HuH-7 (cell line): ENCODE measurements at regions not wholly inside any gene's neighbourhood (a gene's known extent, or its start where the extent isn't known, plus 50 kb on each side); places are given as distances from the start of the nearest gene placed in this dataset.
A peak's percentile ranks its signal among the peaks of the same experiment; 100 is the strongest.
"Not testable (repeated sequence)": the region's sequence is repeated elsewhere in the genome, so short reads cannot be mapped to it uniquely, and the experiment has no call there.

ENCODE experiments used
- DNase-seq: peaks from one replicate; pipeline ENCODE4 v3.0.0; 2011; ENCODE audit warnings: low spot score

GRCh38 chr7:88614736-88615135, 144.8 kb upstream of the ZNF804B start:
- no peak for DNase-seq

DNA sequence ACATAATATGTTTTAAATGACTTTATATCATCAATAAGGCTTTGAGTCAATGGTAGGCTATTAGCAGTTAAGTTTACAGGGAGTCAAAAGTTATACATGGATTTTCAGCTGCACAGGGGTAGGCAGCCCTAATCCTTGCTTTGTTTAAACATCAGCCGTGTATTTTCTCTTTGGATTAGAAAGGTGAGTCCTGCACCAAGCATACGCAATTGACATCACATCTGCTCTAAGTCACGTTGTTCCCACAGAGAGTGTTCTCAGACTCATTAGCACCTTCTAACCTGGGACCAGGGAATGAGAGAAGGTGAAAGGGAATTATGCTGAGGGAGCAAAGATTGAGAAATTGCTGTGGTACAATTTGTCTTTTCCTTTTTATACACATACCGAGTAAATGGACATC, 148.6 kb upstream of the ZNF804B start:
- DNase-seq: no peak

- no peak for DNase-seq
Measured at GRCh38 chr7:88600695-88601094, 158.8 kb upstream of the ZNF804B start.

GRCh38 chr7:88599528-88599927, 160.0 kb upstream of the ZNF804B start:
- no peak for DNase-seq

- no peak for DNase-seq
Measured at GRCh38 chr7:88597941-88598425, 161.5 kb upstream of the ZNF804B start.

- DNase-seq: no peak
Measured at GRCh38 chr7:88590963-88591362, 168.5 kb upstream of the ZNF804B start.

DNA sequence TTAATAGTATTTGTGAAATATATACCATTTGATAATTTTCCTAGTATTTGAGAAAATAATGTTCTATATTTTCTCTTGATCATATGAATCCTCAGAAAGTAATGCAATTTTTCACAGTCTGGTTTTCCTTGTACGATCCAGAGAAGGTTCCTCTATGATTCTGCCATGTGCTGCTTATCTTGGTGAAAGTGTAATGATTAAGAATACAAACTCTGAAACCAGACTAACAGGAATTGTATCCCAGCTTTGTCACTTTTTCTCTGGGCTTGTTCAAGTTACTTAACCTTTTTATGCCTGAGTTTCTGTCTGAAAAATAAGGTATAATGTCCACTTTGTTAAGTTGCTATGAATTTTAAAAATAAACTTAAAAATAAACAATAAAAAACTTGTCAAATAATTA, 169.6 kb upstream of the ZNF804B start:
- no peak for DNase-seq

GRCh38 chr7:88586890-88587289, 172.6 kb upstream of the ZNF804B start:
- no peak for DNase-seq

GRCh38 chr7:88586219-88586618, 173.3 kb upstream of the ZNF804B start:
- DNase-seq: no peak

GRCh38 chr7:88576720-88577119, 182.8 kb upstream of the ZNF804B start:
- no peak for DNase-seq

GRCh38 chr7:88566162-88566729, 193.3 kb upstream of the ZNF804B start:
- no peak for DNase-seq

DNA sequence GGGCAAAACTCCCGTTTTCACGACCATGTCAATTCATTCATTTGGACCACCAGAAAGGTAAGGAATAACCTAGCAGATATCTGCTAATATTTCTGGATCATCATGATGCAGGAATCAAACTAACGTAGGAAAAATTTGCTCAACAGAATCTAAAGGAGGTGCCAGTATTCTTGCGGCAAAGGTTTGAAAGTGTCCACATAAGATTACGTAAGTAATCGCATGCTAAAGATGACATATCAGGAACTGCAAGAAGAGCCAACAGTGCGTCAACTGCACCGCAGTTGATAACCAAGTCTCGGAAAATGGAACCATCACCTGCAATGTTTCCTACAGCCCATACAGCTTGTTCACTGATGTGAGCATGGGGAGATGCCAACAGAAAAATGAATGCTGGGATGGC, 194.1 kb upstream of the ZNF804B start:
- DNase-seq: no peak

- DNase-seq: not testable (repeated sequence)
Measured at GRCh38 chr7:88556441-88556840, 203.1 kb upstream of the ZNF804B start.

DNA sequence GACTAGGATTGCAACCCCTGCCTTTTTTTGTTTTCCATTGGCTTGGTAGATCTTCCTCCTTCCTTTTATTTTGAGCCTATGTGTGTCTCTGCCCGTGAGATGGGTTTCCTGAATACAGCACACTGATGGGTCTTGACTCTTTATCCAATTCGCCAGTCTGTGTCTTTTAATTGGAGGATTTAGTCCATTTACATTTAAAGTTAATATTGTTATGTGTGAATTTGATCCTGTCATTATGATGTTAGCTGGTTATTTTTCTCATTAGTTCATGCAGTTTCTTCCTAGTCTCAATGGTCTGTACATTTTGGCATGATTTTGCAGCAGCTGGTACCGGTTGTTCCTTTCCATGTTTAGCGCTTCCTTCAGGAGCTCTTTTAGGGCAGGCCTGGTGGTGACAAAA, 204.7 kb upstream of the ZNF804B start:
- DNase-seq: not testable (repeated sequence)

GRCh38 chr7:88548399-88548798, 211.1 kb upstream of the ZNF804B start:
- DNase-seq: no peak

DNA sequence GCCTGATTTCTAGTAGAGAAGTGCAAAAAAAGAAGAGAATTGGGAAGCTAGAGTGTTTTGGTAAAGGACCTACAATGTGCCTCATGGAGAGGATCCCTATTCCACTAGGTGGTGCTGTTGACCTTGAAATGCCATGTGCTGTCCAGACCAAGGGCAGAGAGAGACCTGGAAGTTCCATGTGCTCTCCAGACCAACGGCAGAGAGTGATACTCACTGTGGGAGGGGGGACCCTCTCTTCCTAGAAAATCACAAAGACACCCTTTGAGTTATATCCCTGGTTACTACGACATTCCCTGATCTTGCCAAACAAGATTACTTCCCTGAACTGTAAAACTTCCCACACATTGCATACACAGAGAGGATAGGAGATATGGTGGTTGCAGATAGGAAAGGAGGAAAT, 212.7 kb upstream of the ZNF804B start:
- DNase-seq: peak; percentile 22

DNA sequence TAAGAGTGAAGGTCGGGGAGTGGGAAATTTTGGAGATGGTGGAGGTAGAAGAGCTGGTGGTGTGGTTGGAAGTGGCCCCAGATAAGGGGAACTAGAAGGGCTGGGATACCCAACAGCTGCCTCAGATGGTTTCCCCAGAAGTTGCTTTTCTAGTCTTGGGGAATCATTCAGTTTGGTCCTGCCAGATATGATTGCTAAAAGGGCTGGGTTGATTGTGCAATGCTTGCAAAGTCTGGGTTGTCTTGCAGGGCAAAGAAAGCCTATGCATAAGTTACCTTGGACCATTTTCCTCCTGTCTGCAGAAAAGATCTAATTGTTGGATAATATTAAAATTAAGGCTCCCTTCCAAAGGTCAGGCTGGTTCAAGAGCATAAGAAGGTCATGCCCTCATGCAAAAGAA, 213.8 kb upstream of the ZNF804B start:
- DNase-seq: no peak

- no peak for DNase-seq
Measured at GRCh38 chr7:88540012-88540411, 219.5 kb upstream of the ZNF804B start.

GRCh38 chr7:88539518-88539917, 220.0 kb upstream of the ZNF804B start:
- DNase-seq: no peak

GRCh38 chr7:88523645-88524044, 217.0 kb upstream of the STEAP4 start:
- DNase-seq: no peak

GRCh38 chr7:88522771-88523293, 216.1 kb upstream of the STEAP4 start:
- DNase-seq: no peak

- no peak for DNase-seq
Measured at GRCh38 chr7:88516429-88516828, 209.7 kb upstream of the STEAP4 start.

- no peak for DNase-seq
Measured at GRCh38 chr7:88515301-88515700, 208.6 kb upstream of the STEAP4 start.

DNA sequence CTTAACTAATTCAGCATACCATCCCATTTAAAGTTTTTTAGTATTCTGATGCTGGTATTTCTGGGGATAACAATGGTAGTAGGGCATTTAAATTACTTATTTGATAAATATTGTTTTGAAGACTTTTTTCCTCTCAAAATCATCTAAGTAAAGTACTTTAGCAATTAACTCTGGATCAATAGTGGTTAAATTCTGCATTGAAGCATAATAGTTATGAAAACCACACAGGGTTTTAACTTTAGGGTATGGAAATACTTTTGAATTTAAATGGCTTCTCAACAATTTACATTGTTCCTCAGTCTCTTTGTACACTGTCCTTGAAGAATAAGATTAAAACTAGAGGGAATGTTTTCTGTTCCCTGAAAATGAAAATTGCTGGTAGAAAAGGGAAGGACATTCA, 202.6 kb upstream of the STEAP4 start:
- no peak for DNase-seq
